B cell (primary cell): ENCODE measurements at regions not wholly inside any gene's neighbourhood (a gene's known extent, or its start where the extent isn't known, plus 50 kb on each side); places are given as distances from the start of the nearest gene placed in this dataset.

Source experiments
- CTCF ChIP-seq: fragments of 200-600 bp; IDR thresholded peaks from one replicate; pipeline ENCODE4 v1.8.0; 2022; ENCODE audit warnings: antibody characterized with exemption, mild to moderate bottlenecking
- EZH2 ChIP-seq: IDR thresholded peaks from 2 replicates; pipeline ENCODE4 v1.6.1; 2012; ENCODE audit warnings: borderline replicate concordance, low read depth, mild to moderate bottlenecking, moderate library complexity, low read length; ENCODE audit not compliant: insufficient read depth, poor library complexity, severe bottlenecking

GRCh38 chr2:181762000-181762399 lies 81.7 kb upstream of the NEUROD1 start:
- TF ChIP-seq CTCF (no peak), EZH2 (no peak)
